ENCODE measurements at regions not wholly inside any gene's neighbourhood (a gene's known extent, or its start where the extent isn't known, plus 50 kb on each side); places are given as distances from the start of the nearest gene placed in this dataset.

DNA sequence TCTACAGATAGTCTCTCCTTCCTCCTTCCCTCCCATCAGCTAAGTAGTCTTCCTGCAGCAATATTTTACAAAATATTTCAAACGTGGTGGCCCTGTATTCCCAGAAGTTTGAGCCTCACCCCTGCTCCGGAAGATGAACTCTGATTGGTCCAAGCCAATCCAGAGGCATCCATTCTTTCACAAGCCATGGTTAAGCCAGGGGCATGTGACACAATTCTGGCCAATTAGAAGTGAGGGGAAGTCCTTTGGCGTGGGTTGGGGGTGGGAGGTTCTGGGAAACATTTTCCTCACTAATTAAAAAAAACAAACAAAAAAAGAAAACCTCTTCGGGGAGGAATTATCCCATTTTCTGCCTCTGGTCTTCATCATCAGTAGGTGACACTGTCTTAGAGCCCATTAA lies 69.4 kb upstream of the GSC start:
- Mint-ChIP-seq H3K4me1 (ENCODE audit: insufficient read depth, unreplicated experiment) (no peaks in the 10 kb centered on the region), H3K4me3 (ENCODE audit: unreplicated experiment) (no peak overlapping the region), H3K27me3 (ENCODE audit: insufficient read depth, unreplicated experiment) (no peaks in the 10 kb centered on the region), H3K27ac (ENCODE audit: low read depth, unreplicated experiment) (no peak overlapping the region), H3K36me3 (ENCODE audit: insufficient read depth, unreplicated experiment) (no peaks in the 10 kb centered on the region), H3K9me3 (ENCODE audit: unreplicated experiment) (no peaks in the 10 kb centered on the region)
- ChIA-PET CTCF (interaction anchor here (1.3 kb wide), 1 partner anchor 180 kb away, joined by 3 read pairs; no protein-coding TSS in a partner anchor), POLR2A (interaction anchor here (1.3 kb wide), 1 partner anchor 11 kb away, joined by 5 read pairs; no protein-coding TSS in a partner anchor)
- DNase-seq (ENCODE audit: unreplicated experiment): no peak
- no TSS peak for BruUV-seq (replicated peaks)
- intact Hi-C loops (cut with micrococcal nuclease): no loop called here
- TF ChIP-seq, protein P1, sequence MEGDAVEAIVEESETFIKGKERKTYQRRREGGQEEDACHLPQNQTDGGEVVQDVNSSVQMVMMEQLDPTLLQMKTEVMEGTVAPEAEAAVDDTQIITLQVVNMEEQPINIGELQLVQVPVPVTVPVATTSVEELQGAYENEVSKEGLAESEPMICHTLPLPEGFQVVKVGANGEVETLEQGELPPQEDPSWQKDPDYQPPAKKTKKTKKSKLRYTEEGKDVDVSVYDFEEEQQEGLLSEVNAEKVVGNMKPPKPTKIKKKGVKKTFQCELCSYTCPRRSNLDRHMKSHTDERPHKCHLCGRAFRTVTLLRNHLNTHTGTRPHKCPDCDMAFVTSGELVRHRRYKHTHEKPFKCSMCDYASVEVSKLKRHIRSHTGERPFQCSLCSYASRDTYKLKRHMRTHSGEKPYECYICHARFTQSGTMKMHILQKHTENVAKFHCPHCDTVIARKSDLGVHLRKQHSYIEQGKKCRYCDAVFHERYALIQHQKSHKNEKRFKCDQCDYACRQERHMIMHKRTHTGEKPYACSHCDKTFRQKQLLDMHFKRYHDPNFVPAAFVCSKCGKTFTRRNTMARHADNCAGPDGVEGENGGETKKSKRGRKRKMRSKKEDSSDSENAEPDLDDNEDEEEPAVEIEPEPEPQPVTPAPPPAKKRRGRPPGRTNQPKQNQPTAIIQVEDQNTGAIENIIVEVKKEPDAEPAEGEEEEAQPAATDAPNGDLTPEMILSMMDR (IDR thresholded peaks at IDR 0.05; ENCODE audit: unreplicated experiment): no peak

DNA sequence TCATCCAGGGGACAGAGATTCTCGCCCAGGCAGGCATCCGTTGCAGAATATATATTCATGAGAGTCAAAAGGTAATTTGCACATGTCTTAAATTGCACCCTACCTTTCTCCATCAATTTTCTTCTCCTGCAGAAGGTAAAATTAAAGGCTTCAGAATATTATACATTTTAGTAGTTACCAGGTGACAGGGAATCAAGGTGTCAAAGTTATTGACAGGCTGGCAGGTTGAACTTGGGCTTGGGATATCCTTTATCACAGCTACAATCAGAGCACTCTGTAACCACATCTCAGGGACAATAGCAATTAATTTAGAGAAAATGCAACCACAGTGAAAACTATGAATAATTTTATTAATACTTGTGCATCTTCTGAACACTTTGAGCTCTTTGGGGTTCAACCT lies 66.9 kb upstream of the GSC start:
- CTCF ChIA-PET: interaction anchor here (0.7 kb wide), 1 partner anchor 700 kb away, joined by 3 read pairs; no protein-coding TSS in a partner anchor
- POLR2A ChIA-PET: interaction anchor here (0.7 to 1.2 kb wide), 2 partner anchors 14 to 187 kb away, joined by 3 read pairs; no protein-coding TSS in a partner anchor
- Mint-ChIP-seq H3K4me3 (ENCODE audit: unreplicated experiment) (no peak overlapping the region), H3K36me3 (ENCODE audit: insufficient read depth, unreplicated experiment) (no peaks in the 10 kb centered on the region), H3K4me1 (ENCODE audit: insufficient read depth, unreplicated experiment) (no peaks in the 10 kb centered on the region), H3K9me3 (ENCODE audit: unreplicated experiment) (no peaks in the 10 kb centered on the region), H3K27ac (ENCODE audit: low read depth, unreplicated experiment) (no peak overlapping the region), H3K27me3 (ENCODE audit: insufficient read depth, unreplicated experiment) (no peaks in the 10 kb centered on the region)
- intact Hi-C loops (cut with micrococcal nuclease): no loop called here
- TF ChIP-seq, protein P1 (IDR thresholded peaks at IDR 0.05; ENCODE audit: unreplicated experiment): no peak
- no TSS peak for BruUV-seq (replicated peaks)
- DNase-seq (ENCODE audit: unreplicated experiment): no peak

DNA sequence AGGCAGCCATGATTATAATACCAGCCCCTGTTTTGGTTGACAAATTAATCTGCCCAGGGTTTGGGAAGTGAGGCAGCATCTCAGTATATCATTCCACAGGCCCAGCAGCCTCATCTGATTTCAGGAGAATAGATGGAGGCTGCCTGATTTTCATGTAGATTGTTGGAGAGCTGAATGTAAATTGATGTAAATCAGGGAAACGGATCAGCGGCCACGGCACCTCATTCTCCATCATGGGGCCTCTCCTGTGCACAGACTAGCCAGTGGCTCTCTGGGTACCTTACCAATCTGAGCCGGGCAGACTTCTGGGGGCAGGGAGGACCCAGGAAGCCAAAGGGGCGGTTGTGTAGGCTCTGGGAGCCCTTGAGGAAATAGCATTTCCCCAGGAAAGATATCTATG lies 63.7 kb upstream of the GSC start:
- POLR2A ChIA-PET: no interaction called here

DNA sequence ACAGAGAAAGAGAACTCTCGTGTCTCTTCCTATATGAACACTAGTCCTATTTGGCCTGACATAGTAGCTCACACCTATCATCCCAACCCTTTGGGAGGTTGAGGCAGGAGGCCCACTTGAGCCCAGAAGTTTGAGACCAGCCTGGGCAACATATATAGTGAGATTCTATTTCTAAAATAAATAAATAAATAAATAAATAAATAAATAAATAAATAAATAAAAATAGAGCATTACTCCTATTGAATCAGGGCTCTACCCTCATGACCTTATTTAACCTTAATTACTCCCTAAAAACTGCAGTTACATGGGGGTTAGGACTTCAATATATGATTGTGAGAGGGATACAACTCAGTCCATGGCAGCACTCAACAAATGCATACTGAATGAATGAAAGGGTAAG lies 61.2 kb upstream of the GSC start:
- no peaks in the 10 kb centered on the region for H3K36me3 Mint-ChIP-seq (ENCODE audit: insufficient read depth, unreplicated experiment)

More for the DNA sequence above, 63.7 kb upstream of the GSC start:
- Mint-ChIP-seq H3K9me3 (ENCODE audit: unreplicated experiment) (no peaks in the 10 kb centered on the region), H3K4me3 (ENCODE audit: unreplicated experiment) (no peak overlapping the region), H3K4me1 (ENCODE audit: insufficient read depth, unreplicated experiment) (no peaks in the 10 kb centered on the region), H3K27ac (ENCODE audit: low read depth, unreplicated experiment) (no peak overlapping the region), H3K27me3 (ENCODE audit: insufficient read depth, unreplicated experiment) (no peaks in the 10 kb centered on the region), H3K36me3 (ENCODE audit: insufficient read depth, unreplicated experiment) (no peaks in the 10 kb centered on the region)
- DNase-seq (ENCODE audit: unreplicated experiment): no peak
- TF ChIP-seq, protein P1 (IDR thresholded peaks at IDR 0.05; ENCODE audit: unreplicated experiment): no peak
- CTCF ChIA-PET: interaction anchor here (0.7 to 0.9 kb wide), 2 partner anchors 22 to 513 kb away, joined by 3 to 4 read pairs; no protein-coding TSS in a partner anchor
- intact Hi-C loops (cut with micrococcal nuclease): no loop called here
- no TSS peak for BruUV-seq (replicated peaks)

More for the DNA sequence above, 61.2 kb upstream of the GSC start:
- intact Hi-C loops (cut with micrococcal nuclease): no loop called here
- TF ChIP-seq, protein P1 (IDR thresholded peaks at IDR 0.05; ENCODE audit: unreplicated experiment): no peak
- Mint-ChIP-seq H3K27me3 (ENCODE audit: insufficient read depth, unreplicated experiment) (no peaks in the 10 kb centered on the region), H3K27ac (ENCODE audit: low read depth, unreplicated experiment) (no peak overlapping the region), H3K9me3 (ENCODE audit: unreplicated experiment) (peaks cover 6% of the 10 kb centered on the region), H3K4me1 (ENCODE audit: insufficient read depth, unreplicated experiment) (no peaks in the 10 kb centered on the region), H3K4me3 (ENCODE audit: unreplicated experiment) (no peak overlapping the region)
- CTCF ChIA-PET: interaction anchor here (0.6 to 0.9 kb wide), 2 partner anchors 26 to 611 kb away, joined by 3 to 4 read pairs; no protein-coding TSS in a partner anchor
- BruUV-seq (replicated peaks): no TSS peak
- POLR2A ChIA-PET: interaction anchor here (1.0 kb wide), 1 partner anchor 19 kb away, joined by 3 read pairs; no protein-coding TSS in a partner anchor
- DNase-seq (ENCODE audit: unreplicated experiment): no peak
